ENCODE measurements at regions not wholly inside any gene's neighbourhood (a gene's known extent, or its start where the extent isn't known, plus 50 kb on each side); places are given as distances from the start of the nearest gene placed in this dataset.
"Not testable (repeated sequence)": the region's sequence is repeated elsewhere in the genome, so short reads cannot be mapped to it uniquely, and the experiment has no call there.

GRCh38 chr9:107832871-107833270 lies 343.3 kb upstream of the KLF4 start:
- H3K27ac ChIP-seq: no peak overlapping the region
- TF ChIP-seq ZFX (IDR thresholded peaks at IDR 0.05; ENCODE audit: borderline replicate concordance) (no peak), CTCF (IDR thresholded peaks at IDR 0.05) (no peak)

GRCh38 chr9:107830479-107830878 lies 340.9 kb upstream of the KLF4 start:
- no peak overlapping the region for H3K27ac ChIP-seq
- TF ChIP-seq ZFX (IDR thresholded peaks at IDR 0.05; ENCODE audit: borderline replicate concordance): no peak

- no peak for TF ChIP-seq CTCF (IDR thresholded peaks at IDR 0.05)
- TF ChIP-seq ZFX (IDR thresholded peaks at IDR 0.05; ENCODE audit: borderline replicate concordance): no peak
- no peak overlapping the region for H3K27ac ChIP-seq
Observed at GRCh38 chr9:107827884-107828283, 338.3 kb upstream of the KLF4 start.

- H3K27ac ChIP-seq: no peak overlapping the region
- TF ChIP-seq ZFX (IDR thresholded peaks at IDR 0.05; ENCODE audit: borderline replicate concordance): no peak
- TF ChIP-seq CTCF (IDR thresholded peaks at IDR 0.05): no peak
Observed at GRCh38 chr9:107827304-107827703, 337.7 kb upstream of the KLF4 start.

GRCh38 chr9:107826688-107826983 lies 337.1 kb upstream of the KLF4 start:
- not testable (repeated sequence) for H3K27ac ChIP-seq

- H3K27ac ChIP-seq: no peak overlapping the region
- TF ChIP-seq ZFX (IDR thresholded peaks at IDR 0.05; ENCODE audit: borderline replicate concordance) (no peak), CTCF (IDR thresholded peaks at IDR 0.05) (no peak)
Observed at GRCh38 chr9:107824556-107824955, 335.0 kb upstream of the KLF4 start.

GRCh38 chr9:107819772-107820565 lies 330.4 kb upstream of the KLF4 start:
- TF ChIP-seq CTCF (IDR thresholded peaks at IDR 0.05) (no peak), ZFX (IDR thresholded peaks at IDR 0.05; ENCODE audit: borderline replicate concordance) (no peak)
- H3K27ac ChIP-seq: no peak overlapping the region

- H3K27ac ChIP-seq: not testable (repeated sequence)
Observed at GRCh38 chr9:107818503-107818829, 328.9 kb upstream of the KLF4 start.

- H3K27ac ChIP-seq: not testable (repeated sequence)
Observed at GRCh38 chr9:107817595-107818502, 328.3 kb upstream of the KLF4 start.

Measured in 22Rv1 (cell line).